ENCODE measurements at regions not wholly inside any gene's neighbourhood (a gene's known extent, or its start where the extent isn't known, plus 50 kb on each side); places are given as distances from the start of the nearest gene placed in this dataset.

DNA sequence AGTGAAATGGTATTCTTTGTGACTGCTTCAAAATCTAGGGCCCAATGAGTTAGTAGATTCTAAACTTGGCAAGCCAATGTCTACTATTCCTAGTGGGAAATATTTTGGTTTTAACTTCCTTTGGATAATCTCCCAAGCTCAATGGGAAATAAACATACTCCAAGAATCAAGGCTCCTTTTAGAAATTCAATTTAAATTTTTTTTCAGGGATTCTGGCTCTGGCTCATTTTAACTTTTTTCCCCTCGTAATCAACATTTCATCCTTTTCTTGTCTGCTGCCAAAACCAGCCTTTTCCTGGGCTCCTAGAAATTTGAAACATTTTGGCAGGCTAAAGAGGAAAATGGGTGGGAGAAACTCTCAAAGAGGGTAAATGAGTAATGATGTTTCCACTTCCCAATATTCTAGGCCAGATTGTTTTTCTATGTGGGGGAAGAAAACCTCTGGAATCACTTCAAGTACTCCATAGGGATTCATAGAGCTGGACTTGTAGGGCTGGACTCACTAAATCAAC is 85.6 kb upstream of the AGR3 start:
- no peak for TF ChIP-seq CTCF (IDR thresholded peaks at IDR 0.05; ENCODE audit: low read depth, low read length, missing control alignments)
- in situ Hi-C loops (cut with HindIII; ENCODE audit: low pct_ligation_motif_present, low sequenced_read_pairs): no loop called here
- Histone ChIP-seq H3K27ac (no peak overlapping the region), H3K36me3 (replicated peaks) (no peaks in the 10 kb centered on the region), H3K27me3 (replicated peaks) (no peaks in the 10 kb centered on the region), H3K4me3 (ENCODE audit: low read depth, low read length) (no peak overlapping the region)
- DNase-seq: no peak

DNA sequence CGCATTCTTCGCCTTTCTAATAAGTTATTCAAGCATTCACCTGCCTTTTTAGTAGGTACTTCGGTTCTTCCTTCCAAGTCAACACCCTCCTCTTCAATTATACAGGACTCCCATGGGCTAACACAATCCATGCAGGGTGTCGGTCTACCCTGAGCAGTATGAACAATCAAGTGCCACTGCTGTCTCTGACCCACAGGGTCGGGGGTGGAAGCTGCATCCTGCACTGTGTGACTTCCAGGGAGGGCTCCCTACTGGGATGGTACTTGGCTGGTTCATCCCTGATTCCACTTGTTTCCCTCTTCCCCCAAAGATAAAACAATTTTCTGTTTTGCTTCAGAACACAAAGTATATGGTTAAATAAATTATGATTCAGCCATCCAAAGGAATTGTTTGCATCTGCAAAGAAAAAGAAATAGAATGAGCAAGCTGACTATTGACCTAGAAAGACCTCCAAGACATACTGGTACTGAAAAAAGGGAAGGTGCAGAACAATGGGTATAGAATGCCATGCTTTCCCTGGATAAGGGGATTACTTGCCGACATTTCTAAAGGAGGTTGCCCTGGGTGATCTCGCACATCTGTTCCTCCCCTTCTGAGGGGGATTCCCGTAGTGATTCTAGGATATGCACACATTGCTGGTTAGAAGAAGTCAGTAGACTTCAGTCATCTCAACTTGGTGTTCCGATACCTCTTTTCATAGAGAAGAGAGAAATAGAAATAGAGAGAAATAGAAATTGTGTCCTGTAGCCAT is 89.1 kb upstream of the AGR3 start:
- H3K27me3 ChIP-seq (replicated peaks): no peaks in the 10 kb centered on the region
- H3K4me3 ChIP-seq (ENCODE audit: low read depth, low read length): no peak overlapping the region
- H3K36me3 ChIP-seq (replicated peaks): no peaks in the 10 kb centered on the region
- no peak overlapping the region for H3K27ac ChIP-seq
- TF ChIP-seq CTCF (IDR thresholded peaks at IDR 0.05; ENCODE audit: low read depth, low read length, missing control alignments): no peak
- in situ Hi-C loops (cut with HindIII; ENCODE audit: low pct_ligation_motif_present, low sequenced_read_pairs): no loop called here
- DNase-seq: no peak

GRCh38 chr7:16975712-16976111 is 93.9 kb upstream of the AGR3 start:
- Histone ChIP-seq H3K27ac (no peak overlapping the region), H3K27me3 (replicated peaks) (no peaks in the 10 kb centered on the region), H3K36me3 (replicated peaks) (no peaks in the 10 kb centered on the region), H3K4me3 (ENCODE audit: low read depth, low read length) (no peak overlapping the region)
- no peak for TF ChIP-seq CTCF (IDR thresholded peaks at IDR 0.05; ENCODE audit: low read depth, low read length, missing control alignments)
- in situ Hi-C loops (cut with HindIII; ENCODE audit: low pct_ligation_motif_present, low sequenced_read_pairs): loop anchor here (25.0 kb wide), 1 partner anchor 687 kb away; no protein-coding TSS in a partner anchor
- no peak for DNase-seq

DNA sequence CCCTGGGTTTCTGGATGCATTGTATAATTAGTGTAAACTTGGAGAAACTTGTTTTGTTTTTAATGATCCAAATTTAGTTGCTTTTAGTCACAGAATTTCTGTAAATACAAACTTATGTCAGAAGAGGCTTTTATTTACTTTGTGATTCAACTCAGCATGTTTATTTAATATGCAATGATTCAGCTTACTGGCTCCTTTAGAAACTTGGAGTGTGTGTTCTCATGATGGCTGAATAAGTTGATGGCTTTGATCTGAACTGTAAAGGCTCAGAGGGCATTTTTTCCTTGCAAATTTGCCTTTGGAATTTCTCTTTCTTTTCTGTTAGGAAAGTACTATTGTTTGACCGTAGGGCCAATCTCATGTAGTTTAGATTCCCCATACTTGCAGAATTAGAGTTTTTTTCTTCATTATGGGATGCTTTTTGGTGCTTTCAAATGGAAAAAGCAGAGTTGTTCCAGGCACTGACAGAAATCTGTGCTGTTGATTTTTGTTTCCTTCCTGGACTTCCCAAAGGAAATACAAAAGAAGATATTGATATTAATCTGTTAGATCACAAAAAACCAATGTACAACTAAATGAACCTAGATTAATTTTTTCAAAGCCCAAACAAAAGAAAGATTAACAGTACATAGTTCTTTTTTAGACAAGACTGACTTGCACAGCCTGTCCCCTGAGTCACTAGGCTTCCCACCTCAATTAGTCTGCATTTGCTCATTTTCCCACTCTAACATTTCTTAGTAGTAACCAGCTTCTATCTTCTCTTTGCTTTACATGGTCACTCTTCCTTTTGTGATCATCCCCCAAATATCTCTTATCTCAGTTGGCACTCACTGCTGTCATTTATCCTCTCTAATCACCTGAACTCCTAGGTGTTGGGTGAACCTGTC is 96.8 kb upstream of the AGR3 start:
- DNase-seq: peak; percentile 45
- H3K27ac ChIP-seq: peak overlapping the region; percentile 81

DNA sequence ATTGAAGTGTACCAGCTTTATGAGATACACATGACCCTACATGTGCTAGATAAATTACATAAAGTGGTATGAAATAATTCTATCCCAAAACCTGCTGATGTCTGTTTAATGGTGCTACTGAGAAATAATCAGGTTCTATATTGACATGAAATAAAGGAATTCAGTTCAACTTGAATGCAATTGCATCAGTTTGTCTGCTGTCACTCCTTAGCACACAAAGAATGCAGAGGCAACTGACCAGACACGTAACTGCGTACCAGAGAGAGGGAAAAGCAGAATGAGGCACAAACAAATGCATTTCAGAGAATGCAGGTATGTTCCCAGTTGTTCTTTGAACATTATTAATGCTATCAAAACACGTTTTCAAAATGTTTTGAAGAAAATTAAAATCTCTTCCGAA is 98.8 kb upstream of the AGR3 start:
- in situ Hi-C loops (cut with HindIII; ENCODE audit: low pct_ligation_motif_present, low sequenced_read_pairs): loop anchor here (25.0 kb wide), 1 partner anchor 682 kb away; no protein-coding TSS in a partner anchor
- no peak for TF ChIP-seq CTCF (IDR thresholded peaks at IDR 0.05; ENCODE audit: low read depth, low read length, missing control alignments)
- H3K27me3 ChIP-seq (replicated peaks): no peaks in the 10 kb centered on the region
- no peaks in the 10 kb centered on the region for H3K36me3 ChIP-seq (replicated peaks)
- H3K27ac ChIP-seq: no peak overlapping the region
- no peak overlapping the region for H3K4me3 ChIP-seq (ENCODE audit: low read depth, low read length)
- no peak for DNase-seq

More for the DNA sequence above, 96.8 kb upstream of the AGR3 start:
- in situ Hi-C loops (cut with HindIII; ENCODE audit: low pct_ligation_motif_present, low sequenced_read_pairs): loop anchor here (25.0 kb wide), 1 partner anchor 684 kb away; no protein-coding TSS in a partner anchor
- no peak for TF ChIP-seq CTCF (IDR thresholded peaks at IDR 0.05; ENCODE audit: low read depth, low read length, missing control alignments)
- no peaks in the 10 kb centered on the region for H3K27me3 ChIP-seq (replicated peaks)
- H3K4me3 ChIP-seq (ENCODE audit: low read depth, low read length): no peak overlapping the region
- no peaks in the 10 kb centered on the region for H3K36me3 ChIP-seq (replicated peaks)

All from brain microvascular endothelial cell (primary cell).